Retinal pigment epithelial cell (primary cell): ENCODE measurements at regions not wholly inside any gene's neighbourhood (a gene's known extent, or its start where the extent isn't known, plus 50 kb on each side); places are given as distances from the start of the nearest gene placed in this dataset.
"Not testable (repeated sequence)": the region's sequence is repeated elsewhere in the genome, so short reads cannot be mapped to it uniquely, and the experiment has no call there.

ENCODE experiments used
- DNase-seq: peaks from one replicate; pipeline ENCODE4 v3.0.0-alpha.2; 2010; ENCODE audit warnings: low read depth
- H3K4me3 ChIP-seq: 2 replicates; pipeline ENCODE4 v1.5.1; 2011; ENCODE audit warnings: mild to moderate bottlenecking, low read length, control low read depth, moderate library complexity
- TF ChIP-seq, protein P1 (sequence below): conservative IDR thresholded peaks from 2 replicates; pipeline ENCODE4 v1.5.1; 2011; ENCODE audit warnings: low read depth, low read length, control low read depth, inconsistent platforms

DNA sequence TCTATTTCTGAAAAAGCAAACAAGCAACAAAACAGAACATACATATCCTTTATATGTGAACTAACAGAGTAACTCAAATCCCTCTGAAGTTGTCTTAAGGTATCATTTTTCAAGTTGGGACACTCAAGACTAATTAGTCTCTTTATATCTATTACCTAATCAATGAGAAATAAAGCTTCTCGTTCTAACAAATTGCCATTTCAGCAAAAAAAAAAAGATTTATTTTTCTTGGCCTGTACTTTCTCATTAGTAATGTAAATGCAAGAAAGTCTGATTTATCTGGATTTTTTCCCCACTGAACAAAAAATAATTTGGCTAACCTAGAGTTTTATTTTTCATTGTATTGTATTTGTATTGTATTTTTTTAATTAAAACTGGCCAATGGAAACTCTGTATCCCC, 176.1 kb upstream of the NOL4 start:
- TF ChIP-seq, protein P1, sequence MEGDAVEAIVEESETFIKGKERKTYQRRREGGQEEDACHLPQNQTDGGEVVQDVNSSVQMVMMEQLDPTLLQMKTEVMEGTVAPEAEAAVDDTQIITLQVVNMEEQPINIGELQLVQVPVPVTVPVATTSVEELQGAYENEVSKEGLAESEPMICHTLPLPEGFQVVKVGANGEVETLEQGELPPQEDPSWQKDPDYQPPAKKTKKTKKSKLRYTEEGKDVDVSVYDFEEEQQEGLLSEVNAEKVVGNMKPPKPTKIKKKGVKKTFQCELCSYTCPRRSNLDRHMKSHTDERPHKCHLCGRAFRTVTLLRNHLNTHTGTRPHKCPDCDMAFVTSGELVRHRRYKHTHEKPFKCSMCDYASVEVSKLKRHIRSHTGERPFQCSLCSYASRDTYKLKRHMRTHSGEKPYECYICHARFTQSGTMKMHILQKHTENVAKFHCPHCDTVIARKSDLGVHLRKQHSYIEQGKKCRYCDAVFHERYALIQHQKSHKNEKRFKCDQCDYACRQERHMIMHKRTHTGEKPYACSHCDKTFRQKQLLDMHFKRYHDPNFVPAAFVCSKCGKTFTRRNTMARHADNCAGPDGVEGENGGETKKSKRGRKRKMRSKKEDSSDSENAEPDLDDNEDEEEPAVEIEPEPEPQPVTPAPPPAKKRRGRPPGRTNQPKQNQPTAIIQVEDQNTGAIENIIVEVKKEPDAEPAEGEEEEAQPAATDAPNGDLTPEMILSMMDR: no peak
- H3K4me3 ChIP-seq: no peak overlapping the region
- DNase-seq: no peak

DNA sequence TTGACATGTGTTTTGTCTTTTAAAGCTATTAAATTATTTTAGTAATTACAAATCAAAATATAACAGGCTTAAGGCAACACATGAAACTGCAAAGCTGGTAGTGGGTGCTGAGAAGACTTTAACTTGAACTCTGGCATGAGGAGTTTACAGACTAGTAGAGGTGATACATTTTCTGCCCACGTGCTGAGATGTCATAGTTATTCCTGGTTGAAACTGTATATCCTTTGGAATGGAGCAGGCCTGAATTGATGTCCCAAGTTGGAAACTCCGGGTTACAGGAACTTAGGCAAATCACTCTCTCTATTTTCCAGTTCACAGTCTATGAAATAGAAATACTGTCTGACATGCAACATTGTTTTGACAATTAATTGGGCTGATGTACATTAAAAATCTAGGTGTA, 177.1 kb upstream of the NOL4 start:
- TF ChIP-seq, protein P1: no peak
- no peak overlapping the region for H3K4me3 ChIP-seq
- DNase-seq: no peak

DNA sequence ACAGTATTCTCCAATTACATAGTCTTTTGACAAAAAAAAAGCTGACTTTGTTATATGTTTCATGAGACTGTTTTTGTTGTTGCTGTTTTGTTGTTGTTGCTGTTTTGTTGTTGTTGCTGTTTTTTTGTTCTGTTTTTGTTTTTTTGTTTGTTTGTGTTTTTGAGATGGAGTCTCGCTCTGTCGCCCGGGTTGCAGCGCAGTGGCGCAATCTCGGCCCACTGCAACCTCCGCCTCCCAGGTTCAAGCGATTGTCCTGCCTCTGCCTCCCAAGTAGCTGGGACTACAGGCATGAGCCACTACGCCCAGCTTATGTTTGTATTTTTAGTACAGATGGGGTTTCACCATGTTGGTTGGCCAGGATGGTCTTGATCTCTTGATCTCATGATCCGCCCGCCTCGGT, 182.8 kb upstream of the NOL4 start:
- DNase-seq: not testable (repeated sequence)

DNA sequence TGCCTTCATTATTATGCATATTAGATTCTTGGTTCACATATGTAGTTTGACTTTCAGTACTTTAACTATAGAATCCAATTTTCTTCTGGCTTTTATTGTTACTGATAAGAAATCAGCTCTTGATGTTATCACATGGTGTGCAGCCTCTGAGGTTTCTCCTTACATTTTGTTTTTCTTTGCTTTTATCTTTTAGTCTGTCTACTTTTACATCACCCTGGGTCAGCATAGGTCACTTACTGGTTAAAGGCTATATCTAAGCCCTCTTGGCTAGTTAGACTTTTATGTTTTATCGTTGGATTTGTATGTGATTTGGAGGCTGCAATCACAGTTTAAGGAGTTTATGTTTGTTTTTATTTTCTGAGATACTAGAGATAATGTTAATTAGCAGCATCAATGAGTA, 187.2 kb upstream of the NOL4 start:
- no peak for DNase-seq
- no peak overlapping the region for H3K4me3 ChIP-seq
- TF ChIP-seq, protein P1: no peak

More for the DNA sequence above, 182.8 kb upstream of the NOL4 start:
- H3K4me3 ChIP-seq: not testable (repeated sequence)

DNA sequence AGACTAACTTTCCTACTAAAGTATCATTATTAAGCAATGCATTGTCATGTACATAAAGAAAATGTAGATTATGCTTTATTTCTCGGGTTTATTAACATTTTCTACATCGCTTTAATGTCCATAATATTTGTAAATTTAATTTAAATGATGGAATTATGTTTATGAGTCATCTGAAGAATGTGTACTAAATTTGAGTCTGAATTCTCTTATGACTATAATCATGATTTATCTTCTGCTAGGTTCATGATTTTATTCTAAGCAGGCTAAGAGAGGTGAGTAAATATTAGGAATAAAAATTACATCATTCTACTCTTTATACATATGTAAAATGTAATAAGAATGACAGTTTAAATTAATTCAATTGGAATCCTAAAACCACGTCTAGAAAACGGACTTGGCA, 206.3 kb upstream of the NOL4 start:
- no peak for DNase-seq
- no peak overlapping the region for H3K4me3 ChIP-seq
- TF ChIP-seq, protein P1: no peak

DNA sequence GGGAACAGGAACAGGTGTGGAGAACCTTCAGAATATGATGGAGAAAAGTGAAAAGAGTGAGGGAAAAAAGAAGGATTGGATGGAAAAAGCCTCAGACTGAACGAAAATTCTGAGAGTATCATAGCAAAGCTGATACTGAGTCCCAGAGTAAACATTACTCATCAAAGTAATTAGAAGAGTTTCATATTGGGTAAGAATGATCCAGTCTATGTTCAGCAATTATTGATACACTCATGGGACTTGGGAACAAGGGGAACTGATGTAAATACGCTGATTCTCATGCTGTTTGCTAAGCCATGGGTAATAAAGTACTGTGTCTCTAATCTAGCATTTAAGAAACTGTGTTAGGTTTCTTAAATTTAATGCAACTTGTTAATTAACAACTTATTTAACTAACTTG, 219.9 kb upstream of the NOL4 start:
- no peak overlapping the region for H3K4me3 ChIP-seq
- TF ChIP-seq, protein P1: no peak
- DNase-seq: no peak

DNA sequence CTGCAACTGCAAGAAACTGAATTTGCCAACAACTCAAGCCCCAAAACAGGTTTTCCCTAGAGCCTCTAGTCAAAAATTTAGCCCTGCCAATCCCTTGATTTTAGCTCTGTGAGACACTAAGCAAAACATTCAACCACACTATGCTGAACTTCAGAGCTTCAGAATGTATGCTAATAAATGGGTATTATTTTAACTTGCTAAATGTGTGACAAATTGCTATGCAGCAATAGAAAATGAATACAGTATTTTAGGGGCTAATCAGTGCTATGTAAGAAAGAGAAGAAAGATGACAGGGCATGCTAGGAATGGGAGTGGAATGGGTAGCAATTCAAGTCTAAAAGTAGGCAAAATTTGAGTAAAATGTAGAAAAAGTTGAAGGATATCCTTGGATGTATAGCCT, 223.9 kb upstream of the NOL4 start:
- TF ChIP-seq, protein P1: no peak
- DNase-seq: no peak
- no peak overlapping the region for H3K4me3 ChIP-seq

DNA sequence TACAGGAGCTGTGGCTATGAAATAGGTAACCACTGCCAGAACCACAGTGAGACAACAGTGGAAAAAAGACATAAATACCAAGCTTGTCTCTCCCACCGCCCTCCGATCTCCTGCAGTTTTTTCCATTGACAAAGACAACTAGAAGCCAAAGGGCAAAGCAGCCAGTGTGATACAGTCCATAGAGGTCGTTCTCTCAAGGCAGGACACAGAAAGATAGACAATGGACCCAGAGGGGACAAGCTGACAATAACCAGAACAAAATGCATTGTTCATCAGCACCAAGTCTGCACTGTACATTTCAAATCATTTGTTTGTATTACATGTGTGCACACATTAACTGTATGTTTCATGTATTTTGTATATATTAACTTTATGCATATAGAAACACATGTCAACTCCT, 233.0 kb upstream of the NOL4 start:
- H3K4me3 ChIP-seq: no peak overlapping the region
- TF ChIP-seq, protein P1: no peak

More for the DNA sequence above, 233.0 kb upstream of the NOL4 start:
- no peak for DNase-seq
